A549 (cell line): ENCODE measurements at regions not wholly inside any gene's neighbourhood (a gene's known extent, or its start where the extent isn't known, plus 50 kb on each side); places are given as distances from the start of the nearest gene placed in this dataset.

Experiments
- CTCF ChIP-seq: fragments of >200 bp; sonication (Bioruptor Twin); formaldehyde crosslinking; IDR thresholded peaks from 3 replicates; pipeline ENCODE4 v1.5.1; 2016
- EP300 ChIP-seq, 2 experiments: fragments of >200 bp; sonication (Bioruptor Twin); formaldehyde crosslinking; IDR thresholded peaks; 2 replicates in 1 of 2; 3 replicates in 1 of 2; pipeline ENCODE4 v1.6.1; 2016 to 2017
- POLR2A ChIP-seq: IDR thresholded peaks from 2 replicates; pipeline ENCODE4 v1.6.1; 2012; ENCODE audit warnings: mild to moderate bottlenecking, low read length
- USF2 ChIP-seq: fragments of 450-650 bp; IDR thresholded peaks from 2 replicates; pipeline ENCODE4 v1.6.1; 2014; ENCODE audit warnings: antibody characterized with exemption

GRCh38 chr2:117074756-117075155 lies 739.7 kb upstream of the DDX18 start:
- TF ChIP-seq CTCF (no peak), USF2 (no peak), POLR2A (no peak), EP300 (IDR thresholded peaks at IDR 0.05) (no peak)
